CD4-positive, alpha-beta memory T cell (primary cell): ENCODE measurements at regions not wholly inside any gene's neighbourhood (a gene's known extent, or its start where the extent isn't known, plus 50 kb on each side); places are given as distances from the start of the nearest gene placed in this dataset.

Experiments
- CTCF ChIA-PET: fragments of 350-600 bp; sonication (Branson Sonifier 250); formaldehyde crosslinking; loops from one replicate; lab custom pipeline; 2021; ENCODE audit warnings: inconsistent platforms; ENCODE audit not compliant: partially characterized antibody; lab: Charles Lee
- POLR2A ChIA-PET: fragments of 350-600 bp; sonication (Branson Sonifier 250); formaldehyde crosslinking; loops from one replicate; lab custom pipeline; 2021; ENCODE audit not compliant: partially characterized antibody; lab: Charles Lee
- DNase-seq, 5 donors: peaks; one replicate each; pipeline versions ENCODE4 v3.0.0 to v3.0.0-alpha.2; 2020 to 2022; ENCODE audit warnings: mixed read lengths in 1 of 5
- H3K27ac ChIP-seq: one replicate; pipeline ENCODE4 v1.7.0; 2013; ENCODE audit warnings: low read depth, low read length
- H3K27me3 ChIP-seq: 2 replicates; pipeline ENCODE4 v1.7.0; 2013; ENCODE audit warnings: mild to moderate bottlenecking, low read length, moderate library complexity; ENCODE audit not compliant: insufficient read depth
- H3K36me3 ChIP-seq: 2 replicates; pipeline ENCODE4 v1.7.0; 2013; ENCODE audit warnings: mild to moderate bottlenecking, low read length, moderate library complexity; ENCODE audit not compliant: insufficient read depth
- H3K4me1 ChIP-seq: 2 replicates; pipeline ENCODE4 v1.7.0; 2013; ENCODE audit warnings: mild to moderate bottlenecking, low read length, moderate library complexity; ENCODE audit not compliant: insufficient read depth
- H3K4me3 ChIP-seq, 2 donors: one replicate each; pipeline ENCODE4 v1.7.0; 2013; ENCODE audit warnings: low read length in 2 of 2, mild to moderate bottlenecking in 1 of 2
- H3K9me3 ChIP-seq, 2 donors: one replicate each; pipeline ENCODE4 v1.7.0; 2013; ENCODE audit warnings: low read length in 2 of 2, control low read depth in 1 of 2; ENCODE audit not compliant: control insufficient read depth in 1 of 2
- H3K27ac Mint-ChIP-seq, 7 donors: one replicate each; pipeline ENCODE4 v1.8.0; 2020 to 2021; ENCODE audit warnings: mixed read lengths in 7 of 7, mild to moderate bottlenecking in 6 of 7, inconsistent platforms in 3 of 7, moderate library complexity in 3 of 7
- H3K27me3 Mint-ChIP-seq, 2 donors: one replicate each; pipeline ENCODE4 v1.8.0; 2020 to 2021; ENCODE audit warnings: mixed read lengths in 2 of 2
- H3K36me3 Mint-ChIP-seq, 2 donors: one replicate each; pipeline ENCODE4 v1.8.0; 2020 to 2021; ENCODE audit warnings: mixed read lengths in 2 of 2, inconsistent platforms in 1 of 2, mild to moderate bottlenecking in 1 of 2
- H3K4me1 Mint-ChIP-seq, 4 donors: one replicate each; pipeline ENCODE4 v1.8.0; 2020 to 2021; ENCODE audit warnings: mixed read lengths in 4 of 4, mild to moderate bottlenecking in 1 of 4
- H3K4me3 Mint-ChIP-seq, 8 donors: one replicate each; pipeline ENCODE4 v1.8.0; 2020 to 2021; ENCODE audit warnings: mixed read lengths in 8 of 8, mild to moderate bottlenecking in 7 of 8, moderate library complexity in 6 of 8, inconsistent platforms in 3 of 8
- H3K9me3 Mint-ChIP-seq, 8 donors: one replicate each; pipeline ENCODE4 v1.8.0; 2020 to 2021; ENCODE audit warnings: mixed read lengths in 8 of 8, mild to moderate bottlenecking in 5 of 8, inconsistent platforms in 3 of 8, moderate library complexity in 1 of 8
- intact Hi-C: fragments of 100-400 bp; cut with micrococcal nuclease; formaldehyde crosslinking; loops from one replicate; pipeline ENCODE4 v1.15.1; 2023

- no peaks in the 10 kb centered on the region for H3K27me3 ChIP-seq
- H3K27me3 Mint-ChIP-seq: no peaks in the 10 kb centered on the region
- H3K4me3 Mint-ChIP-seq: no peak overlapping the region
- CTCF ChIA-PET: no interaction called here
- no peaks in the 10 kb centered on the region for H3K36me3 Mint-ChIP-seq
- peaks cover 0 to 2% (median 0%) of the 10 kb centered on the region in 8 donors for H3K9me3 Mint-ChIP-seq
- POLR2A ChIA-PET: no interaction called here
- intact Hi-C loops: loop anchor here (5.0 kb wide), 1 partner anchor 686 kb away; no protein-coding TSS in a partner anchor
- DNase-seq: no peak
- no peaks in the 10 kb centered on the region for H3K36me3 ChIP-seq
- H3K27ac Mint-ChIP-seq: no peak overlapping the region
- H3K4me1 Mint-ChIP-seq: no peaks in the 10 kb centered on the region
- H3K9me3 ChIP-seq: no peaks in the 10 kb centered on the region
- H3K4me3 ChIP-seq: no peak overlapping the region
- H3K4me1 ChIP-seq: no peaks in the 10 kb centered on the region
- H3K27ac ChIP-seq: no peak overlapping the region
Observed at GRCh38 chr2:16323126-16323520, 342.5 kb downstream of the CYRIA start.

- DNase-seq: no peak
- POLR2A ChIA-PET: no interaction called here
- H3K9me3 Mint-ChIP-seq: peaks cover 0 to 2% (median 0%) of the 10 kb centered on the region in 8 donors
- Histone ChIP-seq H3K4me3 (no peak overlapping the region), H3K27me3 (no peaks in the 10 kb centered on the region), H3K27ac (no peak overlapping the region), H3K9me3 (no peaks in the 10 kb centered on the region), H3K36me3 (no peaks in the 10 kb centered on the region), H3K4me1 (no peaks in the 10 kb centered on the region)
- no peak overlapping the region for H3K4me3 Mint-ChIP-seq
- CTCF ChIA-PET: no interaction called here
- no peaks in the 10 kb centered on the region for H3K36me3 Mint-ChIP-seq
- intact Hi-C loops: loop anchor here (5.0 kb wide), 1 partner anchor 685 kb away; no protein-coding TSS in a partner anchor
- no peaks in the 10 kb centered on the region for H3K4me1 Mint-ChIP-seq
- H3K27ac Mint-ChIP-seq: no peak overlapping the region
- H3K27me3 Mint-ChIP-seq: no peaks in the 10 kb centered on the region
Observed at GRCh38 chr2:16322308-16323125, 343.1 kb downstream of the CYRIA start.

GRCh38 chr2:16321872-16322271, 343.8 kb downstream of the CYRIA start:
- no peak overlapping the region for H3K4me3 ChIP-seq
- Mint-ChIP-seq H3K27ac (no peak overlapping the region), H3K9me3 (peaks cover 0 to 2% (median 0%) of the 10 kb centered on the region in 8 donors), H3K27me3 (no peaks in the 10 kb centered on the region), H3K36me3 (no peaks in the 10 kb centered on the region), H3K4me3 (no peak overlapping the region), H3K4me1 (no peaks in the 10 kb centered on the region)
- H3K4me1 ChIP-seq: no peaks in the 10 kb centered on the region
- POLR2A ChIA-PET: no interaction called here
- no peak overlapping the region for H3K27ac ChIP-seq
- no peaks in the 10 kb centered on the region for H3K27me3 ChIP-seq
- intact Hi-C loops: loop anchor here (5.0 kb wide), 1 partner anchor 685 kb away; no protein-coding TSS in a partner anchor
- no peak for DNase-seq
- H3K36me3 ChIP-seq: no peaks in the 10 kb centered on the region
- H3K9me3 ChIP-seq: no peaks in the 10 kb centered on the region
- CTCF ChIA-PET: no interaction called here

- no peak overlapping the region for H3K4me3 Mint-ChIP-seq
Observed at GRCh38 chr2:16321256-16321655, 344.4 kb downstream of the CYRIA start.

GRCh38 chr2:16320716-16321115, 344.9 kb downstream of the CYRIA start:
- Mint-ChIP-seq H3K9me3 (peaks cover 0 to 2% (median 0%) of the 10 kb centered on the region in 8 donors), H3K4me3 (no peak overlapping the region), H3K27me3 (no peaks in the 10 kb centered on the region), H3K27ac (no peak overlapping the region), H3K36me3 (no peaks in the 10 kb centered on the region), H3K4me1 (no peaks in the 10 kb centered on the region)
- Histone ChIP-seq H3K36me3 (no peaks in the 10 kb centered on the region), H3K4me1 (no peaks in the 10 kb centered on the region), H3K9me3 (no peaks in the 10 kb centered on the region), H3K4me3 (no peak overlapping the region), H3K27me3 (no peaks in the 10 kb centered on the region), H3K27ac (no peak overlapping the region)
- intact Hi-C loops: loop anchor here (5.0 kb wide), 1 partner anchor 683 kb away; no protein-coding TSS in a partner anchor
- CTCF ChIA-PET: no interaction called here
- no peak for DNase-seq
- POLR2A ChIA-PET: no interaction called here

More at GRCh38 chr2:16321256-16321655, 344.4 kb downstream of the CYRIA start:
- ChIA-PET CTCF (no interaction called here), POLR2A (no interaction called here)
- Histone ChIP-seq H3K4me3 (no peak overlapping the region), H3K36me3 (no peaks in the 10 kb centered on the region), H3K27me3 (no peaks in the 10 kb centered on the region), H3K9me3 (no peaks in the 10 kb centered on the region), H3K4me1 (no peaks in the 10 kb centered on the region), H3K27ac (no peak overlapping the region)
- intact Hi-C loops: loop anchor here (5.0 kb wide), 1 partner anchor 684 kb away; no protein-coding TSS in a partner anchor
- Mint-ChIP-seq H3K27me3 (no peaks in the 10 kb centered on the region), H3K4me1 (no peaks in the 10 kb centered on the region), H3K27ac (no peak overlapping the region), H3K36me3 (no peaks in the 10 kb centered on the region), H3K9me3 (peaks cover 0 to 2% (median 0%) of the 10 kb centered on the region in 8 donors)
- no peak for DNase-seq

- Histone ChIP-seq H3K27me3 (no peaks in the 10 kb centered on the region), H3K27ac (no peak overlapping the region), H3K36me3 (no peaks in the 10 kb centered on the region), H3K9me3 (no peaks in the 10 kb centered on the region), H3K4me1 (no peaks in the 10 kb centered on the region), H3K4me3 (no peak overlapping the region)
- intact Hi-C loops: loop anchor here (5.0 kb wide), 1 partner anchor 682 kb away; no protein-coding TSS in a partner anchor
- Mint-ChIP-seq H3K27ac (no peak overlapping the region), H3K36me3 (no peaks in the 10 kb centered on the region), H3K27me3 (no peaks in the 10 kb centered on the region), H3K9me3 (peaks cover 0 to 2% (median 0%) of the 10 kb centered on the region in 8 donors), H3K4me3 (no peak overlapping the region), H3K4me1 (no peaks in the 10 kb centered on the region)
- ChIA-PET CTCF (no interaction called here), POLR2A (no interaction called here)
- no peak for DNase-seq
Observed at GRCh38 chr2:16319551-16320121, 346.0 kb downstream of the CYRIA start.

GRCh38 chr2:16318474-16319195, 347.0 kb downstream of the CYRIA start:
- Mint-ChIP-seq H3K9me3 (peaks cover 0 to 2% (median 0%) of the 10 kb centered on the region in 8 donors), H3K27me3 (no peaks in the 10 kb centered on the region), H3K4me1 (no peaks in the 10 kb centered on the region), H3K36me3 (no peaks in the 10 kb centered on the region), H3K27ac (no peak overlapping the region), H3K4me3 (no peak overlapping the region)
- no peak overlapping the region for H3K27ac ChIP-seq
- H3K36me3 ChIP-seq: no peaks in the 10 kb centered on the region
- no peaks in the 10 kb centered on the region for H3K4me1 ChIP-seq
- H3K4me3 ChIP-seq: no peak overlapping the region
- ChIA-PET POLR2A (no interaction called here), CTCF (no interaction called here)
- no peaks in the 10 kb centered on the region for H3K9me3 ChIP-seq
- DNase-seq: no peak
- H3K27me3 ChIP-seq: no peaks in the 10 kb centered on the region
- intact Hi-C loops: no loop called here
